Type B pancreatic cell (in vitro differentiated cells): ENCODE measurements at regions not wholly inside any gene's neighbourhood (a gene's known extent, or its start where the extent isn't known, plus 50 kb on each side); places are given as distances from the start of the nearest gene placed in this dataset.
A peak's percentile ranks its signal among the peaks of the same experiment; 100 is the strongest.

Experiments used
- DNase-seq: peaks from one replicate; pipeline ENCODE4 v3.0.0; 2021; ENCODE audit warnings: mixed read lengths; ENCODE audit not compliant: unreplicated experiment; ENCODE audit errors: extremely low spot score
- H3K27ac Mint-ChIP-seq: 2 replicates; pipeline ENCODE4 v1.8.0; 2021; ENCODE audit warnings: mild to moderate bottlenecking, mixed read lengths
- H3K27me3 Mint-ChIP-seq: 2 replicates; pipeline ENCODE4 v1.8.0; 2021; ENCODE audit warnings: mixed read lengths
- H3K36me3 Mint-ChIP-seq: 2 replicates; pipeline ENCODE4 v1.8.0; 2021; ENCODE audit warnings: mixed read lengths
- H3K4me1 Mint-ChIP-seq: one replicate; pipeline ENCODE4 v1.8.0; 2021; ENCODE audit warnings: mixed read lengths; ENCODE audit not compliant: unreplicated experiment
- H3K4me3 Mint-ChIP-seq: 2 replicates; pipeline ENCODE4 v1.8.0; 2021; ENCODE audit warnings: mild to moderate bottlenecking, mixed read lengths
- H3K9me3 Mint-ChIP-seq: 2 replicates; pipeline ENCODE4 v1.8.0; 2021; ENCODE audit warnings: mixed read lengths
- TF ChIP-seq, protein P1 (sequence below): fragments of 200-600 bp; sonication (generic); conservative IDR thresholded peaks from 2 replicates; pipeline ENCODE4 v1.5.0; 2021; ENCODE audit warnings: antibody characterized with exemption, mild to moderate bottlenecking

DNA sequence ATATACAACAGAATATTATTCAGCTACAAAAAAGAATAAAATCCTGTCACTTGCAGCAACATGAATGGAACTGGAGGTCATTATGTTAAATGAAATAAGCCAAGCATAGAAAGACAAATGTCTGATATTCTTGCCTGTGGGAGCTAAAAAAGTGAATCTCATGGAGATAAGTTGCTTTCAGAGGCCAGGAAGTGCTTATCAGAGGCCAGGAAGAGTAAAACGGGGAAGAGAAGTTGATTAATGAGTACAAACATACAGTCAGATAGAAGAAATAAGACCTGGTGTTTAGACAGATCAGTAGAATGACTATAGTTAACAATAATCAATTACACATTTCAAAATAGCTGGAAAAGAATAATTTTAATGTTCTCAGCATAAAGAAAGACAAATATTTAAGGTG is 54.4 kb upstream of the CPHXL start:
- Mint-ChIP-seq H3K36me3 (no peaks in the 10 kb centered on the region), H3K27me3 (peaks cover 47% of the 10 kb centered on the region), H3K4me3 (no peak overlapping the region), H3K9me3 (no peaks in the 10 kb centered on the region), H3K4me1 (no peaks in the 10 kb centered on the region), H3K27ac (no peak overlapping the region)
- no peak for DNase-seq
- TF ChIP-seq, protein P1, sequence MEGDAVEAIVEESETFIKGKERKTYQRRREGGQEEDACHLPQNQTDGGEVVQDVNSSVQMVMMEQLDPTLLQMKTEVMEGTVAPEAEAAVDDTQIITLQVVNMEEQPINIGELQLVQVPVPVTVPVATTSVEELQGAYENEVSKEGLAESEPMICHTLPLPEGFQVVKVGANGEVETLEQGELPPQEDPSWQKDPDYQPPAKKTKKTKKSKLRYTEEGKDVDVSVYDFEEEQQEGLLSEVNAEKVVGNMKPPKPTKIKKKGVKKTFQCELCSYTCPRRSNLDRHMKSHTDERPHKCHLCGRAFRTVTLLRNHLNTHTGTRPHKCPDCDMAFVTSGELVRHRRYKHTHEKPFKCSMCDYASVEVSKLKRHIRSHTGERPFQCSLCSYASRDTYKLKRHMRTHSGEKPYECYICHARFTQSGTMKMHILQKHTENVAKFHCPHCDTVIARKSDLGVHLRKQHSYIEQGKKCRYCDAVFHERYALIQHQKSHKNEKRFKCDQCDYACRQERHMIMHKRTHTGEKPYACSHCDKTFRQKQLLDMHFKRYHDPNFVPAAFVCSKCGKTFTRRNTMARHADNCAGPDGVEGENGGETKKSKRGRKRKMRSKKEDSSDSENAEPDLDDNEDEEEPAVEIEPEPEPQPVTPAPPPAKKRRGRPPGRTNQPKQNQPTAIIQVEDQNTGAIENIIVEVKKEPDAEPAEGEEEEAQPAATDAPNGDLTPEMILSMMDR = no peak

DNA sequence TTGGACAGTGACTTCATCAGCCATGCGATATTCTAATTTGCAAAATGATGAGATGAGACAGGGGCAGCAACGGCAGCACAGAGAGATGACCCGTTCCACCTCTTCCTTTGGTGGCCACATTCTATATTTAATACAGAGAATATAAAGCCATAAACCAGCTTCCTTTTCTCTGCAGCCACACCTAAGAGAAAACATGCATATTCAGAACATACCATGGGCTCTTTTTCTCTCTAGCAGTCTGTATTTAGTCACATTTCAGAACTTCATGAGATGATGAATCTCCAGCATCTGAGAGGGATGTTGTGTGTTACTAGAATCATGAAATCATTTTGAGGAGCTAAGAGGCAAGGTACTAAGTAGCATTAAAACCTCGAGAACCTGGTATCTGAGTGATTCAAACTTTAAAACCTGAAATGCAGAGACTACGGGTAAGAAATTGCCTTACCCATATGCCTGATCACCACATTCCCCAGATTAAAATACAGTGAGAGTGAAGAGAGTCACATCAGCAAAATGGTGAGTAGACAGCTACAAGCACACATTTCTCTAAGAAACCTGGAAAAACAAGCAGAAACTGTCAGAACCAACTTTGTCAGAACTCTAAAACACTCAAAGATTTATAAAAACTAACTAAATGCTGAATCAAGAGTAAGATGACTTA is 55.5 kb upstream of the CPHXL start:
- Mint-ChIP-seq H3K4me1 (no peaks in the 10 kb centered on the region), H3K4me3 (no peak overlapping the region), H3K9me3 (no peaks in the 10 kb centered on the region), H3K36me3 (no peaks in the 10 kb centered on the region), H3K27me3 (peaks cover 44% of the 10 kb centered on the region), H3K27ac (no peak overlapping the region)
- TF ChIP-seq, protein P1 = no peak
- no peak for DNase-seq

DNA sequence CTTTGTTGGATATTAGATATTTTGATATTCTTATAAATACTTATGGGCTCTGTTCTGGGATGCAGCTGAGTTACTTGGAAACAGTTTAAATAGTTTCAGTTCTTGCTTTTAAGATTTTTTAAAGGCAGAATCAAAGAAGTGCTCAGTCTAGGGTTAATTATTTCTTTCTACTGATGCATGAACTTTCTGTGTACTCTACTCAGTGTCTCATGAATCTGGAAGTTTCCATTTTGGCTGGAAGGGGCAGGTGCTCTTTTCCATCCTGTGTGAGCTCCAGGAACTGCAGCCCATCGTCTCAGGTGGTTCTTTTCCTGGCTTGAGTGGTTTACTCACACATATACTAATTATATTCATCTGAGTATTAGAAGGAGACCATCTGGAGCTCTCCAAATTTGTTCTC is 61.1 kb upstream of the CPHXL start:
- H3K27me3 Mint-ChIP-seq = peaks cover 22% of the 10 kb centered on the region
- DNase-seq = no peak
- H3K9me3 Mint-ChIP-seq = no peaks in the 10 kb centered on the region
- H3K4me1 Mint-ChIP-seq = no peaks in the 10 kb centered on the region
- TF ChIP-seq, protein P1 = no peak
- H3K36me3 Mint-ChIP-seq = no peaks in the 10 kb centered on the region
- no peak overlapping the region for H3K4me3 Mint-ChIP-seq
- no peak overlapping the region for H3K27ac Mint-ChIP-seq

DNA sequence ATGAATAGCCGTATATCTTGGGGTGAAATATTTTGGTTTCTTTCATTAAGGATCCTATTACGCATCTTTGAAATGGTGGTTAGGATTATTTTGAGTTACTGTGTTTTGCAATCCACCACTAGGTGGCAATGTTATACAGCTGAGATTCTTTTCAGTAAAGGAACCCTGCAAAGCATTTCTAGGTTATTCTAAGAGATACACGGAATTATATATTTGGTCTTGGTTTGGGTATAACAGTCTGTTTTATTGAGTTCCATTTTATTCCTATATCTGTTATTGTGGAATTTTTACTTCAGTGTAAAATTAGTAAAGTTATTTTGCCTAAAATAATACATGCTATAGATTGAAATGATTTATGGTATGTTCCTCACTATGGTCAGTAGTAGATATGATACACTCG is 62.9 kb upstream of the CPHXL start:
- DNase-seq = no peak
- Mint-ChIP-seq H3K27me3 (peaks cover 10% of the 10 kb centered on the region), H3K4me3 (no peak overlapping the region), H3K36me3 (no peaks in the 10 kb centered on the region), H3K27ac (no peak overlapping the region), H3K9me3 (no peaks in the 10 kb centered on the region), H3K4me1 (no peaks in the 10 kb centered on the region)
- TF ChIP-seq, protein P1 = peak; percentile 93

DNA sequence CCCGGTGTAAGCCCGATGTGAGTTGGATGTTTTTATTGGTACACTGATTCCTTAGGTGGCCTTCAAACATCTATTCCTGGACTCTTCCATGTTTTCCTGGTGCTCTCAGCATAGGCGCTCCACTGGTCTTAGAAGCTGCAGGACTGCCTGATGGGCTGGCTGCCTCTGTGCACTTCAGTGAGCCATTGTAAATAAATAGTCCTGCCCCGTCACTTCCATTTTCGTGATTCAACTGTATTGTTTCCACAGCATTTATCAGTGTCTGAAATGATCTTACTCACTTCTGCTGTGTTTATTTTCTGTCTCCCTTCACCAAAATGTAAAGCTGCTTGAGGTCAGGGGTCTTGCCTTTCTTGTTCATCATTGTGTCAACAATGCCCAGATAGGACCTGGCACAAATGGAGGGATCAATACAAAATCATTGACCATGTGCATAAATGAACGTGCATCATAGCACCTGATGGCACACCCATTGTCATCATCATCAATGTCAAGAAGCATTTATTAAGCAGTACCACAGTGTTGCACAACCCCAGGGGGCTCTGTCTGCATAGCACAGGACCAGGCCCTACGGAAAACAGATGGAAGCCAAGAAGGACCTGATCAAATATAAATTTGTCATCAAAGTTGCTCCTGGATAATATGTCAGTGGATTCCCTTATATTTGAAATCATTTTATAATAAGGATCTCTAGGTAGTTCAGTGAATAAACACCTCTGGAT is 66.6 kb upstream of the CPHXL start:
- H3K27ac Mint-ChIP-seq = no peak overlapping the region
- no peak for DNase-seq
- H3K36me3 Mint-ChIP-seq = no peaks in the 10 kb centered on the region
- TF ChIP-seq, protein P1 = no peak
- no peak overlapping the region for H3K4me3 Mint-ChIP-seq
- H3K4me1 Mint-ChIP-seq = no peaks in the 10 kb centered on the region
- H3K27me3 Mint-ChIP-seq = peaks cover 4% of the 10 kb centered on the region
- H3K9me3 Mint-ChIP-seq = no peaks in the 10 kb centered on the region
